HG03039 (cell line): ENCODE measurements at regions not wholly inside any gene's neighbourhood (a gene's known extent, or its start where the extent isn't known, plus 50 kb on each side); places are given as distances from the start of the nearest gene placed in this dataset.

Experiments used
- ATAC-seq: cut with Tn5 transposase; IDR thresholded peaks from one replicate; pipeline ENCODE4 v1.9.1; 2021; ENCODE audit warnings: mild to moderate bottlenecking, moderate library complexity; ENCODE audit not compliant: unreplicated experiment

DNA sequence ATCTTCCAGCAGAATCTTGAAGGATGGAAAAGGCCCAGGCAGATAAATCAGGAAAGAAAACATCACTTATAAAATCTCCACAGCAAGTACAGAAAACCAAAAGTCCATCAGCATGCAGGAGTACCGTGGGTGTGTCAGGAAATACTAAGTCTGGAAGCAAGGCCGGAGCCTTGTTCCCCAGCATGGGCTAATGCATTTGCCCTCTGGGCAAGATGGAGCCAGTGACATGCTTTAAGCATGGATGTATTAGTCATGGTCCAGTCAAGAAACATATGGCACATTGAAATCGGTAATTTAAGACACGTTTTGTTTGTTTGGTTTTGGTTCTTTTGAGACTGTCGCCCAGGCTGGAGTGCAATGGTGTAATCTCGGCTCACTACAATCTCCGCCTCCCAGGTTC lies 506.0 kb upstream of the JARID2 start:
- no peak for ATAC-seq

DNA sequence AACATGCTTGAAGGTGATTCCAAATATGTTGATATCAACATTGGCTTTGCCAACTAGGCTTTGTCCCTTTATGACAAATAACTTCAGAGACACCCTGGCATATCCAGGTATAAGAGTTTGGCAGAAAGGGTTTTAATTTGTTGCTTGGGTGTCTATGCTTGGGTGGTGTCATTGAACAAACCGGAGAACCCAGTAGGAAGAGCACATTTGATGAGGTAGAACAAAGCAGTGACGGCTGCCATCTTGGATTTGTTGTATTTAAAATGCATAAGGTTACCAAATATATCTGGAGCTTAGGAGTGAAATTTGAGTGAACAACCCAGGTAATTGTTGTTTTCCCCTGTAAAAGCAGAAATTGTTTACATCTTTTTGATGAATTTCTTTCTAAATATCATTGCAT lies 503.7 kb upstream of the JARID2 start:
- ATAC-seq = no peak

DNA sequence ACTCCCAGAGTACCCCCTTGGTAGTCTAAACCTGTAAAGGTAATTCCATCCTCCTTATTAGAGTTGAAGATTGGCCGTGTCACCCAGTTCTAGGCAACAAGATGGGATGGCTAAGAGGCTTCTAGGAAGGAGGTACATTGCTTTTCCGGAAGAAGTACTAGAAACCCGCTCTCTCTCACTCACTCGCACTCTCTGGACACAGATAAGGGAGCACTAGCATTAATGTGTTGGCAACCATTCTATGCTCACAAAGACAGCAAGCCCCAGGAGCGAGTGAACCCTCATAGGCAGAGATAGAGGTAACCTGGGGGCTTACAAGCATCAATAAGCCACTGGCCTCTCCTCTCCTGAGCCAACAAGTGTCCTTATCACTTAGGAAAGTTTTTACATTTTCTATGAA lies 503.2 kb upstream of the JARID2 start:
- ATAC-seq = no peak

DNA sequence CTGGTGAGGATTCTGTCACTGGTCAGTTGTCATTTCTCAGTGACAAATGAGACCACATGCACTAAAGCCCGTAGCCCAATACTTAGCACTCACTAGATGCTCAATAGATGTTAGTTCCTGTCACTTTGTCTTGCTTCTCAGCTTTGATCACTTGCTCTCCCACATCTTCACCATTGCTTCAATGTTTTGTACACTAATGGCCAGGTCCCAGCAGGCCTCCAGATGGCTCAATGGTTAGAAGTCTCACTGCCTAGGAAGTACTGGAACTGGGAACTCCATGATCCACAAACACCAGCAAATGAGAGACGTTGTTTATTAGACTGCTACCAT lies 502.8 kb upstream of the JARID2 start:
- no peak for ATAC-seq

DNA sequence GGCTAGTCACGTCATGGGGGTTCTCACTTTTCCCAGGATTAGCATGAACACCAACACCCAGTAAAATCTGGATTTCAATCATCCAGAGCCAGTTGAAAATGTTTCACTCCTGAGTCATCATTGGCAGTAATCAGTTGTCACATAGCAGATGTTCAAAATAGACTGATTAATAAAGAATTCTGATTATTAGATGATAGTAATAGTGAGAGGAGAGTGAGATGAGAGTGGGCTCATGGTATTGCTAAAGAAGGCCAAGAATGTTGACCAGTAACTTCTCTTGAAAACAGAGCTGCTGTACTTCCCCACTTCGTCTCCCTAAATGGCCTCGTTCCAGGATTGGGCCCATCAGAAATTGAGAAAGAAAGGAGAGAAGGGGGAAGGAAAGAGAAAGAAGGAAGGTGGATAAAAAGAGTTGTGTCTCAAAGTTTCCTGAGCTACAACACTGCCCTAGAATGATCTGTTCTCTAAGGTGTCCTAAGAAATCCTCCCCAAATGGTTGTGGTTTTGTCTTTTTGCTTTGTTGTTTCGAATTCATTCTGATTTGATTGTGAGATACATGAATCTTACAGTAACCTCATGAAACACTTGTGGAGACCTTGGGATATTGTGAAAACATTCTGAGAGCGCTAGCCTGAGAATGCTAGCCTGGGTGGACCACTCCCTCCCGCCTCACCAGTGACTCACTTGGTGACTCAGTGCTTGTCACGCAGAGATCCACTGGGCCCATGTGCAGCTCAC lies 502.2 kb upstream of the JARID2 start:
- ATAC-seq = no peak

DNA sequence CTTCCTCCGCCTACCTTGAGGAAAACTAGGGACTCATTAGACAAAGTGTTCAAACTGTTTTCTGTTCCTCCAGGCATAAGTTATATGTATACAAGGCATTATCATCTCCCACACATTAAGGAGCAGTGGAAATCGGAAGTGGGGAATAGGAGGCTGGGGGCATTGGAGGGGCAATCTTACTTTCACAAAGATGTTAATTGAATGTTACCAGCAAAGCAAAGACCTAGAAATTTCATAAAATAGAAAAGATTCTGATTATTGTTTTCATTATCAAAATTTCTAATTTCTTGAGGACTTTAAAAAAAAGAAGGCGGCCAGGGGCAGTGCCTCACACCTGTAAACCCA lies 501.7 kb upstream of the JARID2 start:
- ATAC-seq = no peak

GRCh38 chr6:14746139-14746837 lies 499.6 kb upstream of the JARID2 start:
- ATAC-seq = no peak

- ATAC-seq = no peak
These were observed 497.9 kb upstream of the JARID2 start for GRCh38 chr6:14747881-14748520.

- no peak for ATAC-seq
These were observed 497.2 kb upstream of the JARID2 start for GRCh38 chr6:14748679-14749078.

GRCh38 chr6:14750059-14750661 lies 495.7 kb upstream of the JARID2 start:
- no peak for ATAC-seq

DNA sequence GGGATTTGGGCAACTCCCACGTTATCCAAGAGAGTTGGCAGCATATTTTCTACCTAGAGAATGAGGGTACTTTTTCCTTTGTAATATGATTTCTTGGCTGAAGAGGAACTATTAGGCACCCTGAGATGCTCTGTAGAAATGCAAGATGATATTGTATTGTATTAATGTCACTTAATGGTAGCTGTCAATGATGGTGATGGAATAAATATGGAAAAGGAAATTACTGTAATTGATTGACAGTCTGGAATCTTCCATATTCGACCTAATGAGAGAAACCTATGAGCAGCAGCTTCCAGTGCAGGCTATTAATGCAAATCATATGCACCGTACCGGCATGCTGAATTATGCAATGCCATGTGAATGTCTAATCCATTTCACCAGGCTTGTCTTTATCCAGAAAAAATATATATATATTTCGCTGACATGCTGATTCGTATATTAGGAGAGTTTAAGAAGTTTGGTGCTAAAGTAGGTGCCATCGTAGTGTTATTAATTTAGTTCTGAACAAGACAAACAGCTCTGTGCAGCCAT lies 494.2 kb upstream of the JARID2 start:
- no peak for ATAC-seq

- ATAC-seq = no peak
These were observed 490.9 kb upstream of the JARID2 start for GRCh38 chr6:14754751-14755513.

GRCh38 chr6:14756340-14756739 lies 489.5 kb upstream of the JARID2 start:
- ATAC-seq = no peak

DNA sequence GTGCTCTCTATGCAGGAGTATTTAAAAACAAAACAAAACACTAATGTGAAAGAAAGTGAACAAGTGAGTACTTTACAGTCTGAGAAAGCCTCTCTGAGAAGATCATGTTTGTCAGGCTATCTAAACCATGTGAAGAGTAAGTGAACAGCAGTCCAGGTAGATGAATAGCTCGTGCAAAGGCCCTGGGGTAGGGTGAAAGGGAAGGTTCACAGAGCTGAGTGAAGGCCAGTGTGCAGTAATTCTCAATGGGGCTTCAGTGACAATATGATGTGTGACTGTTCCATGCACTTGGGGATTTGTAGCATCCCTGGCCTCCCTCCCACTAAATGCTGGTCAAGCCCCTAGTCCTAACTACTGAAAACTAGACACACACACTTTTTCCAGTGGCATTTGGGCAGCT lies 488.9 kb upstream of the JARID2 start:
- no peak for ATAC-seq

DNA sequence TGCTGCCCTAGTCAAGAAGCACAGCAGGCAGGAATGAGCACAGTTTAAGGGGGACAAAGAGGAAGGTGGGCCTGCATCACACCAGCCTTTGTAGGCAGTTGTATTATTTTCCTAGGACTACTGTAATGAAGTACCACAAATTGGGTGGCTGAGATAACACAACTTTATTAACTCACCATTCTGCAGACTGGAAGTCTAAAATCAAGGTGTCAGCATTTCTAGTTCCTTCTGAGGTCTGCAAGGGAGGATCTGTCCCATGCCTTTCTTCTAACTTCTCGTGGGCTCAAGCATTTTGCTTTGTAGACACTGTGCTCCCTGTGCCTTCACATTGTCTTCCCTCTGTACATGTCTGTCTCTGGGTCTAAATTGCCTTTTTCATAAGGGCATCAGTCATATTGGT lies 488.5 kb upstream of the JARID2 start:
- no peak for ATAC-seq

GRCh38 chr6:14758421-14759081 lies 487.3 kb upstream of the JARID2 start:
- ATAC-seq = no peak

DNA sequence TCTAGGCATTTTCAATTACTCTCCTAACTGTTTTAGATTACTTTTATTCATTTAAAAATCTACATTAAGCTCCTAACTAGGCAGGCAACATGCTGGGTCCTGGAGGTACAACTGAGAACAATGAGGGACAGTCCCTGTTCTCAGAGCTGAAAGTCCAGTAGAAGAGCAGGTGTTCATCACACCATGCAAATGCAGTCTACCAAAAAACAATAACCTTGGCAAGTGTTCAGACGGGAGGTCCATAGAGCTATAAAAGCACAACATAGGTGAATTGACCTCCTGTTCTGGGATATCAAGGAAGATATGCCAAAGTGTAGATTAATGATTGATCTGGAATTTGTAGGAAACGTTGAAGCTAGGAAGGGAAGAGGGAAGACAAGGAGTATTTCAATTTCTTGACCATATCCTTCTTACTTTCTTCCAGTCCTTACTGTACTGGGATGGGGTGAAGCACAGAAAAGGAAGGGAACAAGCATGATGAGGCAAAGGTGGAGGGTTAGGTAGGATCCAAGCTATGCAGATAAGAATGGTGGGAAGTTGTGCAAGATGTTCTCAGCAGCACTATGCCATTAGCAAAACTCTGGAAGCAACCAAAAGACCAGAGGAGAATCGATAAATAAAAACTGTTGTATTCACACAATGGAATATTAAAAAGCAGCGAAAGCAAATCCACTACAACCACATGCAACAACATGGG lies 485.7 kb upstream of the JARID2 start:
- no peak for ATAC-seq

- no peak for ATAC-seq
These were observed 483.8 kb upstream of the JARID2 start for GRCh38 chr6:14762077-14762476.

DNA sequence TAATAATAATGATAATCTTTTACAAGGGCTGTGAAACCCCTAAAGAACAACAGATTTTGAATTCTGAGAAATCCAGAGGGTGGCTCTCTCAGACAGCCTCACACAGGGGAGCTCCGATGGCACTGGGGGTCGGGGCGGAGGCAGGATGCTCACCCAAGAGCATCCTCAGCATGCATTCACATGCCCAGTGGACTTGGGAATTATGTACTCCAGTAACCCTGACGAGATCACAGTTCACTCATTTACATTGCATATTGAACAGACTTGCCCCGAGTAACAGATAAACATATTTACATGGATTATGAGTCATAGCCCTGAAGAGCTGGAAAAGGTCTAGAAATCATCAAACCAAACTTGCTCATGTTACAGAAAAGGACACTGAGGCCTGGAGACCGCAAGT lies 482.7 kb upstream of the JARID2 start:
- no peak for ATAC-seq

DNA sequence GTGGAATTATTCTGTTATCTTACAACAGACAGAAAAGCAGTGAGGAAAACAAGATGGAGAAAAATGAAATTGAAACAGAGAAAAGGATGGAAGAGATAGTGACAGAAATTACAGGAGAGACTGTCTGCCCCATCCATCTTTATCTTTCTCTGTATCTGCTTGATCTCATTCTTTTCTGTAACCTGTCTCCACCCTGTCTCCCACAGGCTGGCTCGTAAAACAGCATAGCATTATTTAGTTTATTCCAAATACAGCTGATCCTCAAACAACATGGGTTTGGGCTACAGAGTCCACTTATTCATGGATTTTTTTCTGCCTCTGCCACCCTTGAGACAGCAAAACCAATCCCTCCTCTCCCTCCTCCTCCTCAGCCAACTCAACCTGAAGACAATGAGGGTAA lies 482.3 kb upstream of the JARID2 start:
- no peak for ATAC-seq
